ENCODE measurements at regions not wholly inside any gene's neighbourhood (a gene's known extent, or its start where the extent isn't known, plus 50 kb on each side); places are given as distances from the start of the nearest gene placed in this dataset.

DNA sequence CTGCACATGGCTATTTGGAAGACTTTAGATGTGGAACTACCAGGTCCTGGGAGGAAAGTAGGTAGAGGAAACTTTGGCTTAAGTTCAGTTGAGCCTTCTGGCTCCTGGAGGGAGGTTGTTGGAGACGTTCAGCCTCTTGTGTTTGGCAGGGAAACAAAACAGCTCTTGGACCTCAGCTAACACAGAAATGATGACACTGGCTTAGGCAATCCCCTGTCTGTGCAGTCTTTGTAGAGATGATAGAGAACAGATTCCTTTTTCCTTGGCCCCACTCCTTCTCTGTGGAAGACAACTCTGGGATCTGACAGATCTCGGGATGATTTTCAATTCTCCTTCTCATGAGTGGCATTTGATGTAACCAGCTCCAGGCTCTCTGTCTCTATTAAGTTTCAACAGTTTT lies 428.5 kb downstream of the TMEM135 start:
- TF ChIP-seq GATA2 (IDR thresholded peaks at IDR 0.05; ENCODE audit: low read depth, low read length) (no peak), GATA3 (IDR thresholded peaks at IDR 0.05; ENCODE audit: low read depth, low read length) (no peak)
